Caco-2 (cell line): ENCODE measurements at regions not wholly inside any gene's neighbourhood (a gene's known extent, or its start where the extent isn't known, plus 50 kb on each side); places are given as distances from the start of the nearest gene placed in this dataset.

Experiments used
- BruUV-seq: library from RNA; stranded (reverse); fragments of 400-500 nt; replicated peaks from 2 replicates; lab custom pipeline; 2021; lab: Mats Ljungman, UMichigan
- CTCF ChIA-PET: fragments of 300-600 bp; sonication (Branson Sonifier 250); formaldehyde crosslinking; loops from one replicate; lab custom pipeline; 2022; ENCODE audit warnings: antibody characterized with exemption; lab: Charles Lee
- POLR2A ChIA-PET: fragments of 300-600 bp; sonication (Branson Sonifier 250); formaldehyde crosslinking; loops from one replicate; lab custom pipeline; 2022; ENCODE audit warnings: antibody characterized with exemption; lab: Charles Lee
- DNase-seq, 2 experiments: peaks; one replicate each; pipeline versions ENCODE4 v3.0.0 to v3.0.0-alpha.2; 2020 to 2022
- H3K27me3 ChIP-seq: replicated peaks from 2 replicates; pipeline ENCODE4 v1.6.0; 2011; ENCODE audit warnings: low read length; ENCODE audit not compliant: control insufficient read depth, insufficient read depth
- H3K36me3 ChIP-seq: 2 replicates; pipeline ENCODE4 v1.5.1; 2011; ENCODE audit warnings: low read length; ENCODE audit not compliant: control insufficient read depth, insufficient read depth
- H3K4me1 ChIP-seq: fragments of 250-450 bp; sonication (Bioruptor Pico); 2 replicates; pipeline ENCODE4 v1.5.1; 2020; ENCODE audit warnings: mild to moderate bottlenecking
- H3K4me3 ChIP-seq: 2 replicates; pipeline ENCODE4 v1.5.1; 2011; ENCODE audit warnings: low read depth, mild to moderate bottlenecking, control low read depth, low read length
- H3K9me3 ChIP-seq: fragments of 250-450 bp; sonication (Bioruptor Pico); 2 replicates; pipeline ENCODE4 v1.5.1; 2020; ENCODE audit warnings: mild to moderate bottlenecking, moderate library complexity
- H3K27ac Mint-ChIP-seq: one replicate; pipeline ENCODE4 v1.8.0; 2022; ENCODE audit warnings: mixed read lengths; ENCODE audit not compliant: unreplicated experiment
- H3K27me3 Mint-ChIP-seq: one replicate; pipeline ENCODE4 v1.8.0; 2022; ENCODE audit warnings: mixed read lengths; ENCODE audit not compliant: insufficient read depth, unreplicated experiment
- H3K36me3 Mint-ChIP-seq: one replicate; pipeline ENCODE4 v1.8.0; 2022; ENCODE audit warnings: mild to moderate bottlenecking, mixed read lengths; ENCODE audit not compliant: insufficient read depth, unreplicated experiment
- H3K4me1 Mint-ChIP-seq: one replicate; pipeline ENCODE4 v1.8.0; 2022; ENCODE audit warnings: low read depth, mixed read lengths; ENCODE audit not compliant: unreplicated experiment
- H3K4me3 Mint-ChIP-seq: one replicate; pipeline ENCODE4 v1.8.0; 2022; ENCODE audit warnings: mild to moderate bottlenecking, moderate library complexity, mixed read lengths; ENCODE audit not compliant: unreplicated experiment
- H3K9me3 Mint-ChIP-seq: one replicate; pipeline ENCODE4 v1.8.0; 2022; ENCODE audit warnings: mixed read lengths; ENCODE audit not compliant: unreplicated experiment
- CTCF ChIP-seq, 2 experiments: fragments of 200-600 bp in 1 of 2; IDR thresholded peaks; 1 replicate in 1 of 2; 2 replicates in 1 of 2; pipeline versions ENCODE4 v1.5.1 to v1.8.0; 2011 to 2022; ENCODE audit warnings: antibody characterized with exemption in 1 of 2, control low read depth in 1 of 2, inconsistent platforms in 1 of 2, low read depth in 1 of 2, low read length in 1 of 2, mild to moderate bottlenecking in 1 of 2, moderate library complexity in 1 of 2; ENCODE audit not compliant: insufficient read depth in 1 of 2, severe bottlenecking in 1 of 2, unreplicated experiment in 1 of 2
- intact Hi-C: fragments of 100-400 bp; cut with micrococcal nuclease; formaldehyde crosslinking; loops from one replicate; pipeline ENCODE4 v1.10.0; 2022; ENCODE audit not compliant: unreplicated experiment

GRCh38 chr6:147759093-147759492, 250.6 kb downstream of the SAMD5 start:
- BruUV-seq = no TSS peak
- no peak for DNase-seq
- Histone ChIP-seq H3K4me3 (no peak overlapping the region), H3K27me3 (no peaks in the 10 kb centered on the region), H3K4me1 (no peaks in the 10 kb centered on the region), H3K36me3 (no peaks in the 10 kb centered on the region), H3K9me3 (no peaks in the 10 kb centered on the region)
- no peak for TF ChIP-seq CTCF (IDR thresholded peaks at IDR 0.05; ENCODE audit: insufficient read depth in 1 of 2, low read depth in 1 of 2, low read length in 1 of 2, severe bottlenecking in 1 of 2, unreplicated experiment in 1 of 2)
- H3K27ac Mint-ChIP-seq = no peak overlapping the region
- no peaks in the 10 kb centered on the region for H3K4me1 Mint-ChIP-seq
- no peak overlapping the region for H3K4me3 Mint-ChIP-seq
- peaks cover 9% of the 10 kb centered on the region for H3K9me3 Mint-ChIP-seq
- H3K36me3 Mint-ChIP-seq = no peaks in the 10 kb centered on the region
- H3K27me3 Mint-ChIP-seq = no peaks in the 10 kb centered on the region
- intact Hi-C loops = no loop called here
- ChIA-PET CTCF (interaction anchor here (0.6 kb wide), 1 partner anchor 183 kb away, joined by 4 read pairs; no protein-coding TSS in a partner anchor), POLR2A (no interaction called here)

- no peak overlapping the region for H3K4me3 ChIP-seq
- no peaks in the 10 kb centered on the region for H3K36me3 Mint-ChIP-seq
- H3K4me1 ChIP-seq = no peaks in the 10 kb centered on the region
- H3K36me3 ChIP-seq = no peaks in the 10 kb centered on the region
- H3K4me1 Mint-ChIP-seq = no peaks in the 10 kb centered on the region
- TF ChIP-seq CTCF (IDR thresholded peaks at IDR 0.05; ENCODE audit: insufficient read depth in 1 of 2, low read depth in 1 of 2, low read length in 1 of 2, severe bottlenecking in 1 of 2, unreplicated experiment in 1 of 2) = no peak
- DNase-seq = no peak
- H3K27ac Mint-ChIP-seq = no peak overlapping the region
- H3K9me3 ChIP-seq = no peaks in the 10 kb centered on the region
- POLR2A ChIA-PET = no interaction called here
- H3K27me3 ChIP-seq = no peaks in the 10 kb centered on the region
- intact Hi-C loops = no loop called here
- H3K4me3 Mint-ChIP-seq = no peak overlapping the region
- H3K9me3 Mint-ChIP-seq = peaks cover 9% of the 10 kb centered on the region
- BruUV-seq = no TSS peak
- CTCF ChIA-PET = no interaction called here
- no peaks in the 10 kb centered on the region for H3K27me3 Mint-ChIP-seq
Measured at GRCh38 chr6:147759536-147759935, 251.0 kb downstream of the SAMD5 start.

GRCh38 chr6:147765541-147765940, 257.1 kb downstream of the SAMD5 start:
- ChIA-PET POLR2A (no interaction called here), CTCF (no interaction called here)
- H3K4me1 Mint-ChIP-seq = no peaks in the 10 kb centered on the region
- H3K4me3 Mint-ChIP-seq = no peak overlapping the region
- no peaks in the 10 kb centered on the region for H3K27me3 ChIP-seq
- peaks cover 16% of the 10 kb centered on the region for H3K9me3 Mint-ChIP-seq
- no peak overlapping the region for H3K4me3 ChIP-seq
- TF ChIP-seq CTCF (IDR thresholded peaks at IDR 0.05; ENCODE audit: insufficient read depth in 1 of 2, low read depth in 1 of 2, low read length in 1 of 2, severe bottlenecking in 1 of 2, unreplicated experiment in 1 of 2) = no peak
- H3K27me3 Mint-ChIP-seq = no peaks in the 10 kb centered on the region
- H3K4me1 ChIP-seq = no peaks in the 10 kb centered on the region
- no peaks in the 10 kb centered on the region for H3K36me3 Mint-ChIP-seq
- H3K9me3 ChIP-seq = no peaks in the 10 kb centered on the region
- intact Hi-C loops = no loop called here
- no peak for DNase-seq
- H3K27ac Mint-ChIP-seq = no peak overlapping the region
- no peaks in the 10 kb centered on the region for H3K36me3 ChIP-seq
- BruUV-seq = no TSS peak
